Esophagus muscularis mucosa (tissue), 4 donors: ENCODE measurements at regions not wholly inside any gene's neighbourhood (a gene's known extent, or its start where the extent isn't known, plus 50 kb on each side); places are given as distances from the start of the nearest gene placed in this dataset.

Experiments
- DNase-seq: peaks from one replicate; pipeline ENCODE4 v3.0.0-alpha.2; 2017; ENCODE audit errors: extremely low spot score
- H3K27ac ChIP-seq, 4 donors: fragments of 200-600 bp; sonication (generic); replicated peaks in 1 of 4; 1 replicate in 3 of 4; 2 replicates in 1 of 4; pipeline ENCODE4 v1.5.1; 2016 to 2019; ENCODE audit warnings: mild to moderate bottlenecking in 1 of 4
- H3K27me3 ChIP-seq, 4 donors: fragments of 200-600 bp; sonication (generic); one replicate each; pipeline versions ENCODE4 v1.5.1 to v1.6.0; 2016 to 2019
- H3K36me3 ChIP-seq, 4 donors: fragments of 200-600 bp; sonication (generic); one replicate each; pipeline ENCODE4 v1.5.1; 2016 to 2019
- H3K4me1 ChIP-seq, 4 donors: fragments of 200-600 bp; sonication (generic); one replicate each; pipeline ENCODE4 v1.5.1; 2016 to 2019
- H3K4me3 ChIP-seq, 4 donors: fragments of 200-600 bp; sonication (generic); 1 replicate in 2 of 4; 2 replicates in 2 of 4; pipeline ENCODE4 v1.5.1; 2016 to 2019; ENCODE audit warnings: mild to moderate bottlenecking in 4 of 4, moderate library complexity in 1 of 4
- H3K9me3 ChIP-seq, 4 donors: fragments of 200-600 bp; sonication (generic); 1 replicate in 3 of 4; 2 replicates in 1 of 4; pipeline ENCODE4 v1.5.1; 2016 to 2019
- EP300 ChIP-seq: sonication (generic); formaldehyde crosslinking; IDR thresholded peaks from one replicate; pipeline ENCODE4 v1.6.1; 2017; ENCODE audit warnings: antibody characterized with exemption
- POLR2A ChIP-seq: fragments of 450-650 bp; IDR thresholded peaks from one replicate; pipeline ENCODE4 v1.6.1; 2017; ENCODE audit warnings: antibody characterized with exemption, moderate library complexity, mild to moderate bottlenecking, low read depth
- POLR2AphosphoS5 ChIP-seq, 2 donors: sonication (generic); formaldehyde crosslinking; IDR thresholded peaks; one replicate each; pipeline ENCODE4 v1.6.1; 2017; ENCODE audit warnings: antibody characterized with exemption in 2 of 2
- WGBS: methylation state at CpG from one replicate; pipeline ENCODE4 v1.1.5; 2018; 5-methylcytosine and 5-hydroxymethylcytosine counted together
- intact Hi-C: fragments of 100-400 bp; cut with DNase I; formaldehyde crosslinking; loops from one replicate; pipeline ENCODE4 v1.15.1; 2023
- TF ChIP-seq, protein P1 (sequence below), 3 experiments: fragments of 200-600 bp in 2 of 3; fragments of 450-650 bp in 1 of 3; sonication (generic) in 2 of 3; IDR thresholded peaks; one replicate each; pipeline ENCODE4 v1.5.1; 2017 to 2019; ENCODE audit warnings: antibody characterized with exemption in 3 of 3, mild to moderate bottlenecking in 2 of 3, moderate library complexity in 1 of 3

GRCh38 chr4:147093206-147093605 lies 147.5 kb upstream of the TTC29 start:
- TF ChIP-seq, protein P1, sequence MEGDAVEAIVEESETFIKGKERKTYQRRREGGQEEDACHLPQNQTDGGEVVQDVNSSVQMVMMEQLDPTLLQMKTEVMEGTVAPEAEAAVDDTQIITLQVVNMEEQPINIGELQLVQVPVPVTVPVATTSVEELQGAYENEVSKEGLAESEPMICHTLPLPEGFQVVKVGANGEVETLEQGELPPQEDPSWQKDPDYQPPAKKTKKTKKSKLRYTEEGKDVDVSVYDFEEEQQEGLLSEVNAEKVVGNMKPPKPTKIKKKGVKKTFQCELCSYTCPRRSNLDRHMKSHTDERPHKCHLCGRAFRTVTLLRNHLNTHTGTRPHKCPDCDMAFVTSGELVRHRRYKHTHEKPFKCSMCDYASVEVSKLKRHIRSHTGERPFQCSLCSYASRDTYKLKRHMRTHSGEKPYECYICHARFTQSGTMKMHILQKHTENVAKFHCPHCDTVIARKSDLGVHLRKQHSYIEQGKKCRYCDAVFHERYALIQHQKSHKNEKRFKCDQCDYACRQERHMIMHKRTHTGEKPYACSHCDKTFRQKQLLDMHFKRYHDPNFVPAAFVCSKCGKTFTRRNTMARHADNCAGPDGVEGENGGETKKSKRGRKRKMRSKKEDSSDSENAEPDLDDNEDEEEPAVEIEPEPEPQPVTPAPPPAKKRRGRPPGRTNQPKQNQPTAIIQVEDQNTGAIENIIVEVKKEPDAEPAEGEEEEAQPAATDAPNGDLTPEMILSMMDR (IDR thresholded peaks at IDR 0.05), result no peak
- TF ChIP-seq EP300 (no peak), POLR2A (no peak), POLR2AphosphoS5 (IDR thresholded peaks at IDR 0.05) (no peak)
- DNase-seq, result no peak
- Histone ChIP-seq H3K4me1 (peaks cover 0 to 22% (median 12%) of the 10 kb centered on the region in 4 donors), H3K4me3 (no peak overlapping the region), H3K27ac (no peak overlapping the region), H3K9me3 (no peaks in the 10 kb centered on the region), H3K36me3 (no peaks in the 10 kb centered on the region), H3K27me3 (no peaks in the 10 kb centered on the region)
- 67% methylated on average over 2 of the region's 2 CpGs for WGBS
- intact Hi-C loops, result loop anchor here (10.0 kb wide), 1 partner anchor 748 kb away; no protein-coding TSS in a partner anchor

DNA sequence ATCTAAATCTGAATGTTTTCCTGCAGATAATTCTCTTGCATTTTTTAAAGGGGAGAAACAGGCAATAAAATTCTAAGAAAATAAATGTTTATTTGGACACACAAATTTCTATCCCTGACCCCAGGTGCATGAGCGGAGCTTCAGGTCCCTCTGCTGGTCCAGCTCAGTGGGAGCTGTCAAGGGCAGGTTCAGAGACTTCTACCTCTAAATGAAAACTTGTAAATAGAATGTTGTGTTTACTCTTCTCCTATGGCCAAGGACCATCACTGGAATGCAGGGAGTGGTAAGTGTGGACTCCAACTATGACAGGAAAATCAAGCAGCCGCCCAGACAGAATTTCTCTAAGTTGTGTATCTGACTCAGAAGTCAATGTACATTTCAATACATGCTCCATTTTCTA lies 148.6 kb upstream of the TTC29 start:
- intact Hi-C loops, result loop anchor here (10.0 kb wide), 1 partner anchor 749 kb away; no protein-coding TSS in a partner anchor
- no peaks in the 10 kb centered on the region for H3K9me3 ChIP-seq
- no peak overlapping the region for H3K4me3 ChIP-seq
- no peak overlapping the region for H3K27ac ChIP-seq
- no peak for DNase-seq
- H3K4me1 ChIP-seq, result peaks cover 0 to 12% (median 6%) of the 10 kb centered on the region in 4 donors
- H3K36me3 ChIP-seq, result no peaks in the 10 kb centered on the region
- H3K27me3 ChIP-seq, result no peaks in the 10 kb centered on the region
- WGBS, result 97% methylated on average over 2 of the region's 2 CpGs
- TF ChIP-seq POLR2AphosphoS5 (IDR thresholded peaks at IDR 0.05) (no peak), POLR2A (no peak), EP300 (no peak)
- TF ChIP-seq, protein P1 (IDR thresholded peaks at IDR 0.05), result peak in 1 of 3 experiments; percentile 23

GRCh38 chr4:147096667-147097604 lies 151.3 kb upstream of the TTC29 start:
- peaks cover 0 to 12% (median 6%) of the 10 kb centered on the region in 4 donors for H3K4me1 ChIP-seq
- no peak overlapping the region for H3K27ac ChIP-seq
- TF ChIP-seq, protein P1 (IDR thresholded peaks at IDR 0.05), result peak; percentile 70 to 71 (median 71)
- TF ChIP-seq POLR2AphosphoS5 (IDR thresholded peaks at IDR 0.05) (no peak), EP300 (no peak), POLR2A (no peak)
- H3K36me3 ChIP-seq, result no peaks in the 10 kb centered on the region
- DNase-seq, result no peak
- no peaks in the 10 kb centered on the region for H3K27me3 ChIP-seq
- 33% methylated on average over 6 of the region's 6 CpGs for WGBS
- intact Hi-C loops, result loop anchor here (2.0 to 10.0 kb wide), 2 partner anchors 78 to 752 kb away; no protein-coding TSS in a partner anchor
- H3K4me3 ChIP-seq, result no peak overlapping the region
- H3K9me3 ChIP-seq, result no peaks in the 10 kb centered on the region

DNA sequence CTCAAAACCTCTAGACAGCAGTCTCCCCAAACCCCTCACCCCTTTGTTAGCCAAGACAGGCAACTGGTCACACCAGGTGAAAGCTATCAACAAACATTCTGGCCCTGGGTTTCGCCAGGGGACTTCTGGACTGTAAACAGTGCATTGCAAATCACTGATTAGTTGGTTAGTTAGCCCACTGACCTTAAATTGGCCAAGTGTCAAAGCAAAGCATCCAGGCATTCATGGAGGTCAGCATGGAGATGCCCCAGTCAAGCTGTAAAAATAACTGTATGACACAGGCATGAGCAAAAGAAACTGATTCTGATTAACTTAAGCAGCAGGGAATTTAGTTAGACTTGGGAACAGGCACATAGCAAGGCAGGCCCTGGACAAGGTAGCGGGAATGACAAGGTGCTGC lies 156.0 kb upstream of the TTC29 start:
- Histone ChIP-seq H3K36me3 (no peaks in the 10 kb centered on the region), H3K9me3 (no peaks in the 10 kb centered on the region), H3K4me3 (no peak overlapping the region), H3K4me1 (peaks cover 4 to 22% (median 14%) of the 10 kb centered on the region in 4 donors), H3K27me3 (no peaks in the 10 kb centered on the region), H3K27ac (no peak overlapping the region)
- no peak for DNase-seq
- intact Hi-C loops, result no loop called here
- 43% methylated on average over 2 of the region's 2 CpGs for WGBS
- TF ChIP-seq POLR2AphosphoS5 (IDR thresholded peaks at IDR 0.05) (no peak), POLR2A (no peak), EP300 (no peak)
- TF ChIP-seq, protein P1 (IDR thresholded peaks at IDR 0.05), result no peak
